Activated CD4-positive, alpha-beta T cell treated with anti-CD3 and anti-CD28 coated beads, Interleukin-2, amount 50 U/mL, for 24 hours (primary cell): ENCODE measurements at regions not wholly inside any gene's neighbourhood (a gene's known extent, or its start where the extent isn't known, plus 50 kb on each side); places are given as distances from the start of the nearest gene placed in this dataset.
"Not testable (repeated sequence)": the region's sequence is repeated elsewhere in the genome, so short reads cannot be mapped to it uniquely, and the experiment has no call there.

Source experiments
- DNase-seq, 2 donors: peaks; one replicate each; pipeline ENCODE4 v3.0.0-alpha.2; 2020; ENCODE audit warnings: low read depth in 1 of 2, low spot score in 1 of 2

DNA sequence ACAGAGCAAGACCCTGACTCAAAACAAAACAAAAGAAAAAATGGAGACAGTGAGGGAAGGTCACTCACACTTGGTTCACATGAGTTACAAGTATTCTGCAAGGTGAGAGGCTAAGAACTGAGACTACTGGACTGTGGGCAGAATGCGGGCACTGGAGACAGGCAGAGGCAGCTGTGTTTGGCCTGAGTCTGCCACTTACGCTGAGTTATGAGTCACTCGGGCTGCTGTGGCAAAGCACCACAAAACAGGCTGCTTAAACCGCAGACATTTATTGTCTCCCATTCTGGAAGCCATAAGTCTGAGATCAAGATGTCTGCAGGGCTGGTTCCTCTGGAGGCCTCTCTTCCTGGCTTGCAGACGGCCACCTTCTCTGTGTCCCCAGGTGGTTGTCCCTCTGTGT, 122.8 kb downstream of the SHANK2 start:
- no peak for DNase-seq

DNA sequence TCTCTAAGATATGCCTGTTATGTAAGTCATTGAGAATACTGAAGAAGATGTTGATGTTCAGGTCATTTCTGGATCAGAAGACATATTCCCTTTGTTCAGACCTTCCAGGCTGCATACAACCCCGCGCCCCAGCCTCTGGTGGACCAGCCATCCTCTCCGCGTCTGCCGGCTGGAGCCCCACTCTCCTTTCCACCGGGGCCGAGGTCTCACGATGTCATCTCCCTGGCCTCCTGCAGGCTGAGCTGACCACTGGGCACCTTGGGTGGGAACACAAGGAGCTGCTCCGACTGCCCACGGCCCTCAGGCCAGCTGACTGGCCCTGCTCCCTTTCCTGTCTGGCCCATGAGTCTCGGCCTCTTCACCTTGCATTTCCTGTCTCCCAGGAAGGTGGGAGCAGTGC, 124.6 kb downstream of the SHANK2 start:
- no peak for DNase-seq

DNA sequence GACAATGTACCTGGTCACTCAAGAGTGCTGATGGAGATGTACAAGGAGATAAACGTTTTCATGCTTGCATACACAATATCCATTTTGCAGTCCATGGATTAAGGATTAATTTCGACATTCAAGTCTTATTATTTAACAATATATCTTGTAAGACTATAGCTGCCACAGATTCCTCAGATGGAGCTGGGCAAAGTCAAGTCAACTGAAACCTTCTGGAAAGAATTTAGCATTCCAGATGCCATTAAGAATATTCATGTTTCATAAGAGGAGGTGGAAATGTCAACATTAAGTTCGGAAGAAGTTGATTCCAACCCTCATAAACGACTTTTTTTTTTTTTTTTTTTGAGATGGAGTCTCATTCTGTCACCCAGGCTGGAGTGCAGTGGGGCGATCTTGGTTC, 126.0 kb downstream of the SHANK2 start:
- DNase-seq = not testable (repeated sequence)

DNA sequence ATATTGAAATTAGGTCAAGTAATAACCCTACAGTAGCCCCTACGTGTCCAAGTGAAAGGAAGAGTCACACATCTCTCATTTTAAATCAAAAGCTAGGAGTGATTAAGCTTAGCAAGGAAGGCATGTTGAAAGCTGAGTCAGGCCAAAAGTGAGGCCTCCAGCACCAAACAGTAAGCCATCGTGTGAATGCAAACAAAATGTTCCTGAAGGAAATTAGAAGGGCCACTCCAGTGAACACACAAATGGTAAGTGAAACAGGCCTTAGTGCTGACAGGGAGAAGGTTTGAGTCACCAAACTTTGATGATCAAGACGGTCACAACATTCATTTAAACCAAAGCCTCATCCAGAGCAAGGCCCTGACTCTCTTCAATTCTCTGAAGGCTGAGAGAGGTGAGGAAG, 127.2 kb downstream of the SHANK2 start:
- no peak for DNase-seq

DNA sequence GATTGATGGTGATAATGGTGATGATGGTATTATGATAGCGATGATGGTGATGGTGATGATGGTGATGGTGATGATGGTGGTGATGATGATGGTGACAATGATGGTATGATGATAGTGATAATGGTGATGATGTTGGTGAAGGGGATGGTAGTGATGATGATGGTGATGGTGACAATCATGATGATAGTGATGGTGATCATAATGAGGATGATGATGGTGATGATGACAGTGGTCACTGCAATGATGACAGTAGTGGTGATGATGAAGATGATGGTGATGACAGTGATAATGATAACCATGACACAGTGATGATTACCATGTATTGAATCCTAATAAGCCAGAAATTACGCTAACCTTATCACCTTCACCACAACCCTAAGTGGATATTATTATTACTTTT, 128.2 kb downstream of the SHANK2 start:
- no peak for DNase-seq

DNA sequence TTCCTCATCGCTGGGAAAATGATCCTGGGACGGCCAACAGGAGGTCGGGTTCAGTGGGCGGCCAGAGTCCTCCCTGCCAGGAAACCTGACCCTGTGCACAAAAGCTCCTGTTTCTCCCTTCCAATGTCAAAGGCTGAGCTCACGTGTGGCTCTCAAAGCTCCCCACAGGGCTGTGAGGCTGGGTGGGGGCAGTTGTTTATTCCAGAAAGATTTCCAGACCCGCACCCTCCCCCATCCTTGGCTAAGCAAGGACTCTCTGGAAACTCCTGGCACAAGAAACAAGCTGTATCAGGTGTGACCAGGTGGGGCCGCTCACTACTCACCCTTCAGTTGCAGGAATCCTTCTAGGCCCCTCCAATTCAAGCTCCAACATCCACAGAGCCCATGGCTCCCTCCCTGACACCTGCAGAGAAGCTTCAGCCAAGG, 131.9 kb downstream of the SHANK2 start:
- DNase-seq = no peak

DNA sequence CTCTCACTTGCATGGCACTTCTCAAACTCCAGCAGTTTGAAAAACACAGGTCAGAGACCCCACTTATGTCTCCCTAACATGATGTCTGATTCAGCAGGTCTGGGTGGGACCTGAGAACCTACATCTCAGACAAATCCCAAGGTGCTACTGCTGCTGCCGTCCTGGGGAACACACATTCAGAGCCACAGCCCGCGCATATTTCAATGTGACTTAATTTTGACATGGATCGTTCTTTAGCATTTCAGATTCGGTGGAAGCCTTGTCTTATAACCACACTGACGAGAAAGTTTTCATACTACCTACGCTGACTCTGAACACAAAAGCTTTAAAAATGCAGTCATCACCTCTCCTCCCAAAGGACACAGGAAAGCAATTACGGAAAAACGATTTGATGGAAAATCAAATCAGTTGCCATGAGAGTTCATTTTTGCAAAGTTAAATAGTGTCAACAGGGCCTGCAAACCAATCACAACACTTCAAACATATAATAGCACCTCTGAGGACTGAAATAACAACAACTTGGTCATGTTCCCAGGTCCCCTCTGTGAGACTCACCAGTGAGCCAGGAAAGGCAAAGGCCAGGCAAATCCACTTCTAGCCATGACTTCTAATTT, 132.6 kb downstream of the SHANK2 start:
- DNase-seq = no peak

DNA sequence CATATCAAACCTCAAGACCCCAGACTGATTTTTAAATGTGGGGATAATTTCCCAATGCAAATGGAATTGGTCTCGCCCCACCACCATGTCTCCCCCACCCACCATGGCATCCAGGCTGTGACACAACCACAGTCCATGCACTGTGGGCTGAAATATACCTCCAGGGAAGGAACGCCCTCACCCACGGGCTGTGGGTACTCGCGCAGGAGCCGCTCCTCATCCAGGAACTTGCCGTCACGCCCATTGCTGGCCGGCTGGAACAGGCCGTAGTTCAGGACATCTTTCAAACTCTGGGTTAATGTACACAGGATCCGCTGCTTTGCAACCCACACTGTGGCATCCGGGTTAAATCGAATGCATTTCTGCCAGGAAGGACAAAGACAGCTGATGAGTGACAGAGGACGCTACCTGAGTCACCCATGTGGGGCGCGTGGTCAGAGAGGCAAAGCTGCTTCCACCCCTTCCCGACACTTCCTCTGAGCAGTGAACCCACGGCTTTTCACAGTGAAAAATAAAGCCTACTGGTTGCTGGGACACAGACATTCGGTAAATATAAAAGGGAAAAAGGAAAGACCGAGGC, 133.6 kb downstream of the SHANK2 start:
- DNase-seq = no peak

DNA sequence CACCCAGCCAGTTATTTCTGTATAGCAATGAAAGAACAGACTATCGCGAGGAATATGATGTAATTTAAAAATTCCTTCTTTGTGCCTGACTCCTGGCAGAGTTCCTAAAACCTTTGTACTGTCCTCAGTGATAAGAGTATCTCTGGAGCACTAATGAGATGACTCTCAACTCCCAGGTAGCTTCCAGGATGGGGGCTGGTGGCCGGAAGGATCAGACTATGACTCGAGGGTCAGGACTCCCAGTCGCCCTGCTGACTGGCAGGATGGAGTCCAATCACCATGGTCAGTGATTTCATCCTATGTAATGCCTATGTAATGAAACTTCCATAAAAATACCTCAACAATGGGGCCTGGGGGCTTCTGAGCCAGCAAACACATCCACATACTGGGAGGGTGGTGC, 135.1 kb downstream of the SHANK2 start:
- DNase-seq = no peak

DNA sequence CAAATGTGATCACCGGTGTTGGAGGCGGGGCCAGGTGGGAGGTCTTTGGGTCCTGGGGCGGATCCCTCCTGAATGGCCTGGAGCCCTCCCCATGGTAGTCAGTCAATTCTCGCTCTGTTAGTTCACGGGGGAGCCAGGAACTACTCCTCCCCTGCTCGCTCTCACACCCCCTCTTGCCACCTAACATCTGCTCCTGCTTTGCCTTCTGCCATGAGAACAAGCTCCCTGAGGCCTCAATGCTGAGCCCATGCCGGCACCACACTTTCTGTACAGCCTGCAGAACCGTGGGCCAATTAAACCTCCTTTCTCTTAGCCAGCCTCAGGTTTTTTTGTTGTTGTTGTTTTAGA, 135.7 kb downstream of the SHANK2 start:
- DNase-seq = no peak

DNA sequence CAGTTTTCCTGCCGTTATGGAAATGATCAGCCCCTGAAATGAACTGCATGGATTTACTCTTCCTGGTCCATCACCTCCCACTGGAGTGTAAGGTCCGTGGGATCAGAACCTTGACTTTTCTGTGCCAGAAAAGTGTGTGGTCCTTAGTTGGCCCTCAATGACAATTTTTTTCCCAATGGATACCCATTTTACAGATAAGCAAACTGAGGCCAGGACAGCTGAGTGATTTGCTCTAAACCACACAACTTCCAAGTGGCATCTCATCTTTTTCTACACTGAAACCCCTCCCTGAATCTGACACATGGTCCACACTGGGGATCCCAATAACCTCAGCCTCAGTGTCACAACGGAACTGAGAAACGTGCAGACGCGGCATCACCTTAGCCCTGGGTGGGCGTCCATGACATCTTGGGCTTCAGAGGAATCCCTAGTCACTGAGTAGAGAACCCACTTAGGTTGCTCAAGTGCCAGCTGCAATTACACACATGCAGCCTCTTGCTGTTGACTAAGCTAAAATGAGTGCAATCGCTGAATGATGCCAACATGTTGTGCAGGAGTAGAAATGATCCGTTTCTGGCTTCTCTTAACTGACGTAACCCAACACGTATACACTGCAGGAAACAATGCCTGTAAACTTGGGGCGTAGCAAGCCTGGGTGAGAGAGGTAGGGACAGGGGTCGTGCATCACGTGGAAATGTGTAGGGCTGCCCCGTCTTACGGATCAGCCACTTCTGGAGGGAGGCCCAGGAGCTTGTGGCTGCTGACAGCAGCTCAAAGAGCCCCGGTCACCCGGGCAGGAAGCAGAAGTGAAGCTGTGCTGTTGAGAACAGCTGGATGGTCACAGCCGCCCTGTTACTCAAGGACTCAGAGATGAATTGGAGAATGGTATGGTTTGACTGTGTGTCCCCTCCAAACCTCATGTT, 136.3 kb downstream of the SHANK2 start:
- DNase-seq = no peak

DNA sequence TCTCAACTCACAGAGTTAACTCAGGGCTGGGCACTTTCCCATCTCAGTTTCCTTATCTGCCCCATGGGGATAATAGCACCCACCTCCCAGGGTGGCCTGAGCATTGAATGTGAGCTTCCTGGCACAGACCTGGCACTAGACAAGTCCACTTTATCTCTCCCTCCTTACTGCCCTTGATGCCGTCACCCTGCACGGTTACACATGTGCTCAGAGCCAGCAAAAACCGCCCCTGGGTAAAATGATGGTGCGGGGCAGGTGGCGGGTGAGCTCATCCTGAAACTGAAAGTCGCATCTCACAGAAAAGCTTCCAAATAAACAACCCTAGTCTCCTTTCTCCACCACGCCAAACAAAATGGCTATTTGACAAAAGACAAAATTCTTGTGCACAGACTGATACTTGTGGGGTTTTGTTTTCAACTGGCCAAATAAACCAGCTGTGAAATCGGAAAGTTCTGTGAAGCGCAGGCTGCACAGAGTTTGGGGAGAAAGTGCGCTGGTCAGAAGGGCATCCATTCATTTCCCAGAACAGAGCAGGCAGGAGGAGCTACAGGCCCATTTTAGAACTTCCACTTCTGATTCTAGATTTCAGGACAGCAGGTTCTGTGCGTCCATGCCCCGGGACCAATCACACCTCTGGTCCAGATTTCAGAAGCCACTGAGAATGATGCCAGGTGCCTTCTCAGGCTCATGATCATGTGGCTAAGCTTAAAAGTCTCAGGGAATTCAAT, 138.1 kb downstream of the SHANK2 start:
- DNase-seq = no peak

DNA sequence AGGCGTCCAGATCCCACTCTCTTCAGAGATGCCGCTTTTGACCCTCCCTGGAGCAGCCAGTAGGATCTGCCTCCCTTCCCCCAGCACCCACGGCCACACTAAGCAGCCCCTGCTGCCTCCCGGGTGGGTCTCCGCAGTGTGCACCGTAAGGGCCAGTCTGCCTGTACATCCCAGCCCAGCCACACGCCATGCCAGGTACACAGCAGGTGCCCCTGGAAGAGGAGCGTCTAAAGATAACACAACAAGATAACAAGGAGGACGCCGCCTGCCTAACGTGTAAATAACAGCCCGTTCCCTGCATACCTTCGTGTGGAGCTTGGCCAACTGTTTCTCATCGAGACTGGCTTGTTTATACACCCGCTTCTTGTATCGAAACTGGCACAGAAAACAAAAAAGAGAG, 139.4 kb downstream of the SHANK2 start:
- DNase-seq = no peak

DNA sequence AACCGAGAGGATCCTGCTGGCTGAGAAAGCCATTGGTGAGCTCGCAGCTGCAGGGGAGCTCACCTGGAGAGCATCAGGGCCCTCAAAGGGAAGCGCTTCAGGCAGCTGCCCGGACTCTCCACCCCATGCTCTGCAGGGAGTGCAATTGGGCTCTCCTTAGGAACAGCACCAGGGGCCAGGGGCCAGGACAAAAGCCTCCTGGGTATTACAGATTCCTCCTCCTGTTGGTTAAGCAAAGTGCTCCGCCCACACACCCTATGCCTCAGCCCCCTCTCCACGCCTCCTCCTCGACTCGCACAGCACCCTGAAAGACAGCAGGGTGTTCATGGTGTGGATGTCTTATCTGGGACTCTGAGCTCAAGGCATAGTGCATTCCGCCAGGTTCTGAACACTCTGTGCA, 139.9 kb downstream of the SHANK2 start:
- DNase-seq = no peak

DNA sequence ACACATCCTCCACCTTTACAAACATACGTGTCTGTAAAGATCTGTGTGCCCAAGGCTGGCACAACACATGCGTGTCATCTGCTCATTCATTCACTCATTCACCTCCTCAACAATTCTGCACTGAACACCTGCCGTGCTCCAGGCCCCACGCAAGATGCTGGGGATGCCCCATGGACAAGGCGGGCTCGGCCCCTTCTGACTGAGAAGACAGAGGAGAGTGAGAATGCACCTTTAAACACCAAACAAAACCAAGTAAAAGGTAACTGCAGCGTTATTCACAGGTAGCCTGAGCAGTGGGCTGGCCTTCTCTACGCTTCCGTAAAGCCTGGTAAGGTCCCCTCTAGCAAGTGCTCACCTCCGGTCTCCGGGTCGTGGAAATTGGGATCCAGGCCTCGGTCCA, 142.8 kb downstream of the SHANK2 start:
- DNase-seq = no peak

DNA sequence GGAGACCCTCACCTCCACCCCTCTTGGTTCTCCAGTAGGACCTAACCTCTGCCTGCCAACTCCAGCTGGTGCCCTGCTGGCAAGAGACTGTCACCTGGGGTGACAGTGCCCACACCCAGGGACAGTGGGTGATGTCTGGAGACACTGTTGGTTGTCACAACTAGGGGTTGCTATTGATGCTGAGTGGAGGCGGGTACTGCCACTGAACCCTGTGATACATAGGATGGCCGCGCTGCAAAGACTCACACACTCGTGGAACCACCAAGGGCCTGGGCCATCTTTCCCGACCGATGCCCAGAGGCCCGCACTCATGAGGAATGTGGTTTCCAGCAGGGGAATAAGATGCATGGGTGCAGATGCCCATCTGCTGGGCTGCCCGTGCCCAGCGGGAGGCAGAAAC, 143.2 kb downstream of the SHANK2 start:
- no peak for DNase-seq

DNA sequence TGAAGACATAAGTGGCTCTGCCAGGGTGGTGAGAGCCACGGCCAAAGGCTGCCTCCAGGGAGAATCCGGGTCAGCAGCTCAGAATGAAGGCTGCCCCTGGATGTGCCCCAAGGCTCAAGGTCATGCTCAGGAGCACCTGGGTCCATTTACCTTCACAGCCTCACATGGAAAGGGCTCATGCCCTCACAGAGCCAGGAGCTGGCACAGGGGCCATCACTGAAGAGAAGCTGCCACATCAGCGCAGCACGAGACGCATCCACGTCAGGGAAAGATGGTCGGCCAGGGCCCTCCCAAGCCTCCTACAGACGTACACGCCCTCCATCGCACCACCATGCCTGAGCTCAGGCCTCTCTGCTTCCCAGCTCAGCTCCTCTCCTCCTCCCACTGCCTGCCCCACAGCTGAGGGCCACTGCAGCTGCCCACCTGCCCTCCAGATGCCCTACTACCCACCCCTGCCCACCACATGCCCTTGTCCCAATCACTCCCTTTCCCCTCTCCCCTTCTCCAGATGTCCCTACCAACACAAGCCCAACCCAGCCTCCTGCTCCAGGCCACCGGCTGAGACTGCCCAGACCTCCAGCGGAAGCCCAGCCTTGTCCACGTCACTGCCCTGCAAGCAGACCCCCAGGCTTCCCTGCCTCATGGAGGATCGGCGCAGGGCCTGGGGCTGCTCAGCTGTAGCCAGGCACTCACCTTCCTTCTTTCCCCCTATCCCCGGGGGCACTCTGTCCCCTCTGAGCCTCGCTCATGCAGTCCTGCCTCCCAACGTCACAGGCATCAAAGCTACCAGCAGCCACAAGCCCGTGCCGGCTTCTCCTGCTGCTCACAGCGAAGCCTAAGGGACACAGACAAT, 144.1 kb downstream of the SHANK2 start:
- DNase-seq = no peak

DNA sequence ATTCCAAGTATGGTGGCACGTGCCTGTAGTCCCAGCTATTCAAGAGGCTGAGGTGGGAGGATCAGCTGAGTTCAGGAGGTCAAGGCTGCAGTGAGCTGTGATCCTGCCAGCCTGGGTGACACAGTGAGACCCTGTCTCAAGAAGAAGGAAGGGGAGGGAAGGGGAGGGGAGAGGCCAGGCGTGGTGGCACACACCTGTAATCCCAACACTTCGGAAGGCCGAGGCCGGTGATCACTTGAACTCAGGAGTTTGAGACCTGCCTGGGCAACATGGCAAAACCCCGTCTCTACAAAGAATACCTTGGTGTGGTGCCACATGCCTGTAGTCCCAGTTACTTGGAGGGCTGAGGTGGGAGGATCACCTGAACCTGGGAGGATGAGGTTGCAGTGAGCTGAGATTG, 145.7 kb downstream of the SHANK2 start:
- no peak for DNase-seq

DNA sequence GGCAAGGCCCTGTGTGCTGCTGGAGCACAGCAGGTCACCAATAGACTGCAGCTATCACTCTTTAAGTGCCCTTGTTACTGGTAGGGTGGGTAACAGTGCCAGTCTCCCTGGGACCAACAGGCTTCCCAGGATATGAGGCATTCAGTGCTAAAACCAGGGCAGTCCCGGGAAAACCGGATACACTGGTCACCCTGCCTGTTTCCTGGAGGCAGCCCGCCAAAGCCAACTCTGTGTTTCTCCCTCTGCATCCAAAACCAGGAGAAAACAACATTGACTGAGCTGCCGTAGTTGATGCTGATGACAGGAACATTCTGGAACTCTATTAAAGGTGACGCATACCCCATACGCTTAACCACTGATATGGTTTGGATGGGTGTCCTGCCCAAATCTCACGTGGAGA, 149.1 kb downstream of the SHANK2 start:
- no peak for DNase-seq

DNA sequence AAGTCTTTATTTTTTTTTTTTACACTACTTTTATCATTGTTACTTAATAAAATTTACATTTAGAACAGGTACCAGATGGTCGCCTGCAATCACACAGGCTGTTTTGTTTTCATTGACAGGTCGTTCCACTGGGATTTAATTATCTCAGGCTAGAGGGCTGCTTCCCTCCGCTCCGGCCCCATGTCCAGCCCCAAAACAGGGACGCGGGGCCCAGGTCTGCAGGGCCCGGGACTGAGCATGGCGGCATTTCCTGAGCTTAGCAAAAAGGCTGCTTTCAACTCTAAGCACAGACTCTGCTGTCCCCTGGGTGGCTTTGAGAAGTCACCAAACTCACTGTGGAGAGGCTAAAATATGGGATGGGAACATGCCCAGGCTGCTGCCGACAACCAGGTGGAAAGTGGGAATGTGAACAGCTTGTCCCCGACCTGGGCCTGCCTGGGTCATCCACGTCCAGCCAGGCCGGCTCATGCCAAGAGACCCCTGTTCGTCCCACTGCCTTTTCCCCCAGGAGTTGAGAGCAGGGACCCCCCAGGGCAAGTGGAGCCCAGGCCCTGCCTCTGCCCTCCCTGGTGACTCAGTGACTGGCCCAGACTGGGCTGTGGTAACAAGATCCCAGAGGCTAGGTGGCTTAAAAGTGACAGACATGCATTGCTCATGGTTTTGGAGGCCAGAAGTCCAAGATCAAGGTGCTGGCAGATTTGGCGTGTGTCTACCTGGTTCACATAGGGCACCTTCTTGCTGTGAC, 150.0 kb downstream of the SHANK2 start:
- no peak for DNase-seq
